AG10803 (cell line): ENCODE measurements at regions not wholly inside any gene's neighbourhood (a gene's known extent, or its start where the extent isn't known, plus 50 kb on each side); places are given as distances from the start of the nearest gene placed in this dataset.

Experiments
- DNase-seq: peaks from one replicate; pipeline ENCODE4 v3.0.0; 2010; ENCODE audit warnings: low read depth
- H3K4me3 ChIP-seq: 2 replicates; pipeline ENCODE4 v1.5.1; 2011; ENCODE audit warnings: mild to moderate bottlenecking, low read length, control low read depth
- TF ChIP-seq, protein P1 (sequence below): conservative IDR thresholded peaks from 2 replicates; pipeline ENCODE4 v1.5.1; 2011; ENCODE audit warnings: mild to moderate bottlenecking, low read length, control low read depth, inconsistent platforms

DNA sequence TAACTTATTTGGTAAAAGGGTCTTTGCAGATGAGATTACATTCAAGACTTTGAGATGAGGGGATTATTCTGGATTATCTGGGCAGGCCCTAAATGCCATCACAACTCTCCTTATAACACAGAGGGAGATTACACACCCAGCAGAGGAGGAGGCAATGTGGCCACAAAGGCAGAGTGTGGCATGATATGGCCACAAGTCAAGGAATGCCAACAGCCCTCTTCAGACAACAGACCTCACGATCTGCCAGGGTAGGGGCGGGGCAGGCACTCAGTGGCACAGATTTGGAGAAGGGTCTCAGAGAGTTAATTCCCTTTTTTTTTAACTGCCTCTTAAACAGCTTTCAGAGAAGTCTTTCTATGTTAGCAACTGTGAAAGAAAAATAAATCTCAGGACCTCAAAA is 96.9 kb downstream of the CYP26B1 start:
- DNase-seq, result no peak
- TF ChIP-seq, protein P1, sequence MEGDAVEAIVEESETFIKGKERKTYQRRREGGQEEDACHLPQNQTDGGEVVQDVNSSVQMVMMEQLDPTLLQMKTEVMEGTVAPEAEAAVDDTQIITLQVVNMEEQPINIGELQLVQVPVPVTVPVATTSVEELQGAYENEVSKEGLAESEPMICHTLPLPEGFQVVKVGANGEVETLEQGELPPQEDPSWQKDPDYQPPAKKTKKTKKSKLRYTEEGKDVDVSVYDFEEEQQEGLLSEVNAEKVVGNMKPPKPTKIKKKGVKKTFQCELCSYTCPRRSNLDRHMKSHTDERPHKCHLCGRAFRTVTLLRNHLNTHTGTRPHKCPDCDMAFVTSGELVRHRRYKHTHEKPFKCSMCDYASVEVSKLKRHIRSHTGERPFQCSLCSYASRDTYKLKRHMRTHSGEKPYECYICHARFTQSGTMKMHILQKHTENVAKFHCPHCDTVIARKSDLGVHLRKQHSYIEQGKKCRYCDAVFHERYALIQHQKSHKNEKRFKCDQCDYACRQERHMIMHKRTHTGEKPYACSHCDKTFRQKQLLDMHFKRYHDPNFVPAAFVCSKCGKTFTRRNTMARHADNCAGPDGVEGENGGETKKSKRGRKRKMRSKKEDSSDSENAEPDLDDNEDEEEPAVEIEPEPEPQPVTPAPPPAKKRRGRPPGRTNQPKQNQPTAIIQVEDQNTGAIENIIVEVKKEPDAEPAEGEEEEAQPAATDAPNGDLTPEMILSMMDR, result no peak
- H3K4me3 ChIP-seq, result no peak overlapping the region

DNA sequence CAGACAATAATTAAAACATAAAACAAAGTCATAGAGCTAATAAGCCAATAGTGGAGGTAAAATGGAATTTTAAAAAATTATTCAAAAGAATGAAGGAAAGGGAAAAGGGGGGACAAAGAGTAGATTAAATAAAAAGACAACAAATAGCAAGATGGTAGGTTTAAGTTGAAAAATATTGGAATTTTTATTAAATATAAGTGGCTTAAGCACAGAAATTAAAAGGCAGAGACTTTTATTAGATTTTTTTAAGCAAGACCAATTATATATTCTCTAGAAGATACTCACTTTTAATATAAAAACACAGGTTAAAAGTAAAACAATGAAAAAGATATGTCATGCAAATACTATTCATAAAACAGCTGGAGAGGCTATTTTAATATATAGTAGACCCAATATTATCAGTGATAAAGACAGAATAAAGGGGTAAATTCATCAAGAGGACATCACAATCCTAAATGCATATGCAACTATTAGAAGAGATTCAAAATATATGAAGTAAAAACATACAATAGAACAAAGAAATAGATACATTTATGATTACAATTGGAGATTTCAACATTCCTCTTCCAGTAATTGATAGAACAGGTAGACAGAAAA is 98.7 kb downstream of the CYP26B1 start:
- H3K4me3 ChIP-seq, result no peak overlapping the region
- no peak for DNase-seq
- TF ChIP-seq, protein P1, result no peak

DNA sequence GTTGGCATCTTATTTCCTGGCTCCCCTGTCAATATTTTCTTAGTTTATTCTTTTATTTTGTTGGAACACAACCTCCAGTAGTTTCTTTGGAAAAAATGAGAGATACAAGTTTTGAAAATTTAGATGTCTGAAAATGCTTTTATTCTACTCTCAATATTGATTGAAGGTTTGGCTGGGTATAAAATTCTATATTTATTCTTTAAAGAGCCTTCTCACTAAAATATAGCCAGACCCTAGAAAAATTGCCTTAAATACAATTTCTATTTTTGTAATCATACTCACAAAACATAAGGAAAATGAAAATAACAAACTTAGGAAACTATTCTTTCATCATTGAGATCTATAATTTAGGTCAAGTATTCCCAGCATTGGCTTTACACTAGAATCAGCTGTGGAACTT is 103.7 kb downstream of the CYP26B1 start:
- TF ChIP-seq, protein P1, result no peak
- no peak for DNase-seq
- H3K4me3 ChIP-seq, result no peak overlapping the region

DNA sequence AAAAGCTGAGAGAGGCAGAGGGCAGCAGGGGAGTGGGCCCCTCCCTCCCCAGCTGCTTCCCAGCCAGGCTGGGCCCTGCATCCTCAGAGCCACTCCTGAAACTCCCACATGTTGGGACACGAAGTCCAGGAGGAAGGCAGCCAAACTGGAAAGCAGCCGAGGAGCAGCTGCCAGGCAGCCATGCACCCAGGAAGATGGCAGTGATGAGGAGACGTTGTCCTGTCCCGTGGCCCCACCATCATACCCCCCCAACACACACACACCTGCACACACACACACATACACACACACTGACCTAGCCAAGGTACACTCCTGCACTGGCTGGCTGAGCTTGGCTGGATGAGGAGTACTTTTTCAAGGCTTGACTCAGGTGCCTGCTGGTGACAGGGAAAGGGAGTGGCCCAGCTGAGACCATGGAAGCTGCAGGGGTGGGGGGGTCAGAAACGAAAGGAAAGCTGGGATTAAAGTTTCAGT is 106.0 kb downstream of the CYP26B1 start:
- DNase-seq, result no peak
- TF ChIP-seq, protein P1, result no peak
- no peak overlapping the region for H3K4me3 ChIP-seq

DNA sequence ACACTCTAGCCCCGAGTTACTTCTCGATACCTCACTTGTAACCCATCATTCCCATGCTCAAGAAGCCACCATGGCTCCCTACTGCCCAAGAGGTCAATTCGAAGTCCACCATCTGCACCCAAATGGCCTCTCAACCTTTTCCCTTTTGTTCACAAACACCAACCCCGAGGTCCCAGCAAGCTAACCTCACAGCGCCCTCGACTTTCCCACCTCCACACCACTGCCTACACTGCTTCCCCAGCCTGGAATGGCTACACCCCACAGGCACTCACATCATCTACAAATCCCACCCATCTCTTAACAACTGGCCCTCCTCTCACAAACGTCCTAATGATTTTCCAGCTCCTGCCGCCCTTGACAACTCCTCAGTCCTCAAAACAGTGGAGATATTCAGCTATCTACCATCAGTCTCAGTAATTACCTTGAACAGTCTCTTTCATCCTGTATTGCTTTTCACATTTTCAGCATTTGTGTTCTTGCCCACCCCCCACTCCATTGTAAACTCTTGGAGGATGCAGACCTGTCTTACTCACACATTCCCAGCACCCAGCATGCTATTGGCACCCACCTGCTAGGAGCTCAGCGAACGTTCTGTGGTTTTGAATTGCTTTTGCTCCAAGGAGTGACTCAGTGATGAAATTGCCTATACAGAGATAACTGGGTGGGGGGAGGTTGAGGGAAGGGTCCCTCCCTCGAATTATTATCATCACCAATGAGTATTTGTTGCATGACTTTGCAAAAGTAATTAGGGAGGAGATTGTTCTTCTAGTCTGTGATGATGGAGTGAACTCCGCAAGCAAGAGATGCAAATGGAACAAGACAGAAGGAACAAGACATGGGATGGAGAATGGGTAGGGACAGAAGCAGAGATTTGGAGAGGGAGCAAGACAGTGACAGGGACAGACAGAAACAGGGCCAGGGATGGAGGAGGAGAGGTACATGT is 106.8 kb downstream of the CYP26B1 start:
- H3K4me3 ChIP-seq, result no peak overlapping the region
- TF ChIP-seq, protein P1, result no peak
- DNase-seq, result no peak

DNA sequence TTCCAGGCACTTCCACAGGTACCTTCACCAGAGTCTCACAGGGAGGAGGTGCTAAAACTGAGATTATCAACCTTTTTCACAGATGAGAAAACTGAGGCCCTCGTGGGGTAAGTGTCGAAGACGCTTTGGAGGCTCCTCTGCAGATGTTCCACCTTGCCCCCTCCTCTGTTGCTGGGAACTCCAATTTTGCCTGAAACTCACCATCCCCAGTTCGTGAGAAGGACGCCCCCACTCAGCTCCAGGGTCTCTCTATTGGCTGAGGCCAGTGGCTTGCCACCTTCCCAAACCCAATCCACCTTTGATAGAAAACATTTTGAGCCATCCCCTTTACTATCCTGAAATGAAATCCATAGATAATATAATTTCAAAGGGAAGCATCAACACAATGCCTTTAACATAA is 109.1 kb downstream of the CYP26B1 start:
- no peak for DNase-seq
- TF ChIP-seq, protein P1, result no peak
- no peak overlapping the region for H3K4me3 ChIP-seq
